ENCODE measurements at regions not wholly inside any gene's neighbourhood (a gene's known extent, or its start where the extent isn't known, plus 50 kb on each side); places are given as distances from the start of the nearest gene placed in this dataset.

- TF ChIP-seq, protein P1, sequence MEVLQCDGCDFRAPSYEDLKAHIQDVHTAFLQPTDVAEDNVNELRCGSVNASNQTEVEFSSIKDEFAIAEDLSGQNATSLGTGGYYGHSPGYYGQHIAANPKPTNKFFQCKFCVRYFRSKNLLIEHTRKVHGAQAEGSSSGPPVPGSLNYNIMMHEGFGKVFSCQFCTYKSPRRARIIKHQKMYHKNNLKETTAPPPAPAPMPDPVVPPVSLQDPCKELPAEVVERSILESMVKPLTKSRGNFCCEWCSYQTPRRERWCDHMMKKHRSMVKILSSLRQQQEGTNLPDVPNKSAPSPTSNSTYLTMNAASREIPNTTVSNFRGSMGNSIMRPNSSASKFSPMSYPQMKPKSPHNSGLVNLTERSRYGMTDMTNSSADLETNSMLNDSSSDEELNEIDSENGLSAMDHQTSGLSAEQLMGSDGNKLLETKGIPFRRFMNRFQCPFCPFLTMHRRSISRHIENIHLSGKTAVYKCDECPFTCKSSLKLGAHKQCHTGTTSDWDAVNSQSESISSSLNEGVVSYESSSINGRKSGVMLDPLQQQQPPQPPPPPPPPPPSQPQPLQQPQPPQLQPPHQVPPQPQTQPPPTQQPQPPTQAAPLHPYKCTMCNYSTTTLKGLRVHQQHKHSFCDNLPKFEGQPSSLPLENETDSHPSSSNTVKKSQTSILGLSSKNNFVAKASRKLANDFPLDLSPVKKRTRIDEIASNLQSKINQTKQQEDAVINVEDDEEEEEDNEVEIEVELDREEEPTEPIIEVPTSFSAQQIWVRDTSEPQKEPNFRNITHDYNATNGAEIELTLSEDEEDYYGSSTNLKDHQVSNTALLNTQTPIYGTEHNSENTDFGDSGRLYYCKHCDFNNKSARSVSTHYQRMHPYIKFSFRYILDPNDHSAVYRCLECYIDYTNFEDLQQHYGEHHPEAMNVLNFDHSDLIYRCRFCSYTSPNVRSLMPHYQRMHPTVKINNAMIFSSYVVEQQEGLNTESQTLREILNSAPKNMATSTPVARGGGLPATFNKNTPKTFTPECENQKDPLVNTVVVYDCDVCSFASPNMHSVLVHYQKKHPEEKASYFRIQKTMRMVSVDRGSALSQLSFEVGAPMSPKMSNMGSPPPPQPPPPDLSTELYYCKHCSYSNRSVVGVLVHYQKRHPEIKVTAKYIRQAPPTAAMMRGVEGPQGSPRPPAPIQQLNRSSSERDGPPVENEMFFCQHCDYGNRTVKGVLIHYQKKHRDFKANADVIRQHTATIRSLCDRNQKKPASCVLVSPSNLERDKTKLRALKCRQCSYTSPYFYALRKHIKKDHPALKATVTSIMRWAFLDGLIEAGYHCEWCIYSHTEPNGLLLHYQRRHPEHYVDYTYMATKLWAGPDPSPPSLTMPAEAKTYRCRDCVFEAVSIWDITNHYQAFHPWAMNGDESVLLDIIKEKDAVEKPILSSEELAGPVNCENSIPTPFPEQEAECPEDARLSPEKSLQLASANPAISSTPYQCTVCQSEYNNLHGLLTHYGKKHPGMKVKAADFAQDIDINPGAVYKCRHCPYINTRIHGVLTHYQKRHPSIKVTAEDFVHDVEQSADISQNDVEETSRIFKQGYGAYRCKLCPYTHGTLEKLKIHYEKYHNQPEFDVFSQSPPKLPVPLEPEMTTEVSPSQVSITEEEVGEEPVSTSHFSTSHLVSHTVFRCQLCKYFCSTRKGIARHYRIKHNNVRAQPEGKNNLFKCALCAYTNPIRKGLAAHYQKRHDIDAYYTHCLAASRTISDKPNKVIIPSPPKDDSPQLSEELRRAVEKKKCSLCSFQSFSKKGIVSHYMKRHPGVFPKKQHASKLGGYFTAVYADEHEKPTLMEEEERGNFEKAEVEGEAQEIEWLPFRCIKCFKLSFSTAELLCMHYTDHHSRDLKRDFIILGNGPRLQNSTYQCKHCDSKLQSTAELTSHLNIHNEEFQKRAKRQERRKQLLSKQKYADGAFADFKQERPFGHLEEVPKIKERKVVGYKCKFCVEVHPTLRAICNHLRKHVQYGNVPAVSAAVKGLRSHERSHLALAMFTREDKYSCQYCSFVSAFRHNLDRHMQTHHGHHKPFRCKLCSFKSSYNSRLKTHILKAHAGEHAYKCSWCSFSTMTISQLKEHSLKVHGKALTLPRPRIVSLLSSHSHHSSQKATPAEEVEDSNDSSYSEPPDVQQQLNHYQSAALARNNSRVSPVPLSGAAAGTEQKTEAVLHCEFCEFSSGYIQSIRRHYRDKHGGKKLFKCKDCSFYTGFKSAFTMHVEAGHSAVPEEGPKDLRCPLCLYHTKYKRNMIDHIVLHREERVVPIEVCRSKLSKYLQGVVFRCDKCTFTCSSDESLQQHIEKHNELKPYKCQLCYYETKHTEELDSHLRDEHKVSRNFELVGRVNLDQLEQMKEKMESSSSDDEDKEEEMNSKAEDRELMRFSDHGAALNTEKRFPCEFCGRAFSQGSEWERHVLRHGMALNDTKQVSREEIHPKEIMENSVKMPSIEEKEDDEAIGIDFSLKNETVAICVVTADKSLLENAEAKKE (CRISPR knock-in tag; IDR thresholded peaks at IDR 0.05): no peak
- TF ChIP-seq NANOG (IDR thresholded peaks at IDR 0.05; ENCODE audit: borderline replicate concordance) (no peak), ZNF114 (CRISPR knock-in tag; IDR thresholded peaks at IDR 0.05) (no peak)
Measured at GRCh38 chr13:39867807-39868206, 212.3 kb downstream of the COG6 start (continued).

GRCh38 chr13:39870197-39870747 is 214.8 kb downstream of the COG6 start:
- Histone ChIP-seq H2AFZ (no peak overlapping the region), H3K4me3 (no peak overlapping the region), H3K36me3 (ENCODE audit: insufficient read depth) (no peaks in the 10 kb centered on the region), H3K79me2 (replicated peaks; ENCODE audit: insufficient read depth) (no peaks in the 10 kb centered on the region), H3F3A (replicated peaks; ENCODE audit: low read depth) (no peaks in the 10 kb centered on the region), H4K20me1 (replicated peaks; ENCODE audit: insufficient read depth) (no peaks in the 10 kb centered on the region), H3K4me1 (ENCODE audit: insufficient read depth) (peaks cover 9% of the 10 kb centered on the region; the same call in 1 of the 2 replicates), H3K27me3 (ENCODE audit: insufficient read depth) (no peaks in the 10 kb centered on the region), H3K9me2 (ENCODE audit: insufficient read depth) (no peaks in the 10 kb centered on the region), H3K27ac (ENCODE audit: low read depth) (no peak overlapping the region), H3K4me2 (no peak overlapping the region)
- H3K27me3 Mint-ChIP-seq (ENCODE audit: insufficient read depth, low read depth, poor library complexity): no peaks in the 10 kb centered on the region
- peaks cover 6% of the 10 kb centered on the region; the same call in 2 of the 3 replicates for H3K4me1 Mint-ChIP-seq
- H3K27ac Mint-ChIP-seq: no peak overlapping the region
- no peaks in the 10 kb centered on the region for H3K36me3 Mint-ChIP-seq (ENCODE audit: low read depth)
- no peaks in the 10 kb centered on the region for H3K9me3 Mint-ChIP-seq
- ATAC-seq: no peak
- H3K4me3 Mint-ChIP-seq: no peak overlapping the region
- DNase-seq (ENCODE audit: low spot score): no peak
- no peak for TF ChIP-seq EZH2 (IDR thresholded peaks at IDR 0.05; ENCODE audit: low read depth, unreplicated experiment)
- TF ChIP-seq JUNB (IDR thresholded peaks at IDR 0.05; ENCODE audit: unreplicated experiment): no peak
- no peak for TF ChIP-seq CREB1 (CRISPR knock-in tag; IDR thresholded peaks at IDR 0.05; ENCODE audit: low read depth)
- TF ChIP-seq ZNF114 (CRISPR knock-in tag; IDR thresholded peaks at IDR 0.05): no peak
- TF ChIP-seq, protein P2, sequence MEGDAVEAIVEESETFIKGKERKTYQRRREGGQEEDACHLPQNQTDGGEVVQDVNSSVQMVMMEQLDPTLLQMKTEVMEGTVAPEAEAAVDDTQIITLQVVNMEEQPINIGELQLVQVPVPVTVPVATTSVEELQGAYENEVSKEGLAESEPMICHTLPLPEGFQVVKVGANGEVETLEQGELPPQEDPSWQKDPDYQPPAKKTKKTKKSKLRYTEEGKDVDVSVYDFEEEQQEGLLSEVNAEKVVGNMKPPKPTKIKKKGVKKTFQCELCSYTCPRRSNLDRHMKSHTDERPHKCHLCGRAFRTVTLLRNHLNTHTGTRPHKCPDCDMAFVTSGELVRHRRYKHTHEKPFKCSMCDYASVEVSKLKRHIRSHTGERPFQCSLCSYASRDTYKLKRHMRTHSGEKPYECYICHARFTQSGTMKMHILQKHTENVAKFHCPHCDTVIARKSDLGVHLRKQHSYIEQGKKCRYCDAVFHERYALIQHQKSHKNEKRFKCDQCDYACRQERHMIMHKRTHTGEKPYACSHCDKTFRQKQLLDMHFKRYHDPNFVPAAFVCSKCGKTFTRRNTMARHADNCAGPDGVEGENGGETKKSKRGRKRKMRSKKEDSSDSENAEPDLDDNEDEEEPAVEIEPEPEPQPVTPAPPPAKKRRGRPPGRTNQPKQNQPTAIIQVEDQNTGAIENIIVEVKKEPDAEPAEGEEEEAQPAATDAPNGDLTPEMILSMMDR (conservative IDR thresholded peaks at IDR 0.05; ENCODE audit: low read depth in 2 of 2): no peak
- TF ChIP-seq, protein P1 (CRISPR knock-in tag; IDR thresholded peaks at IDR 0.05): no peak

Measured in GM23338 (cell line).